ENCODE measurements at regions not wholly inside any gene's neighbourhood (a gene's known extent, or its start where the extent isn't known, plus 50 kb on each side); places are given as distances from the start of the nearest gene placed in this dataset.

DNA sequence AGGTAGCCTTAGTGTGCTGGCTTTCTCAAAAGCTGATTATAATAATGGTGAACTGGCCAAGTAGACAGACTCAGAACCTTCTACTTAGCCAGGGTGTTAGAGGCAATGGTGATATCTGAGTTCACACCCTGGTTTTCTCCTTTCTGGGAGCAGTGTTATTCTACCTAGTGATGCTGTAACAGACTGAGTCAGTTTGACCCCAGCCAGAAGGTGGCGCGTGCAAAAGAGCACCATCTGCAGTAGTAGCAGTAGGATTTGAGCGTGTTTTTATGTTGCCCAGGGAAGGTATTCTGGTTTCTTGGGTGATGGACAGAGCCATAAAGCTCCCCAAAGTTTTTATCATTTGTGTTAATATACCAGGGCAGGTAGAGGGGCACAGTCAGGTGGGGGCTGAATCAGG, 143.8 kb upstream of the CPXCR1 start:
- H3K27me3 ChIP-seq (ENCODE audit: insufficient read depth): no peaks in the 10 kb centered on the region
- H3K36me3 Mint-ChIP-seq (ENCODE audit: low read depth): peaks cover 8% of the 10 kb centered on the region
- H2AFZ ChIP-seq: no peak overlapping the region
- ATAC-seq (no peak), DNase-seq (ENCODE audit: low spot score) (peak; percentile 1)
- H3K9me2 ChIP-seq (ENCODE audit: insufficient read depth): no peaks in the 10 kb centered on the region
- H3F3A ChIP-seq (replicated peaks; ENCODE audit: low read depth): no peaks in the 10 kb centered on the region
- TF ChIP-seq ZNF331 (CRISPR knock-in tag; IDR thresholded peaks at IDR 0.05; ENCODE audit: low read depth) (no peak), CTCF (conservative IDR thresholded peaks at IDR 0.05; ENCODE audit: low read depth in 2 of 2) (peak; percentile 17 to 37; a peak in 2 of 4 replicates)
- H3K4me1 Mint-ChIP-seq: no peaks in the 10 kb centered on the region
- no peak overlapping the region for H3K27ac ChIP-seq (ENCODE audit: low read depth)
- H3K79me2 ChIP-seq (replicated peaks; ENCODE audit: insufficient read depth): no peaks in the 10 kb centered on the region
- peaks cover 7% of the 10 kb centered on the region; the same call in 2 of the 3 replicates for H3K9me3 Mint-ChIP-seq
- no peaks in the 10 kb centered on the region for H3K27me3 Mint-ChIP-seq (ENCODE audit: insufficient read depth, low read depth, poor library complexity)
- no peak overlapping the region for H3K4me3 ChIP-seq
- H3K4me2 ChIP-seq: no peak overlapping the region
- H3K36me3 ChIP-seq (ENCODE audit: insufficient read depth): no peaks in the 10 kb centered on the region
- H3K27ac Mint-ChIP-seq: no peak overlapping the region
- no peak overlapping the region for H3K4me3 Mint-ChIP-seq
- no peaks in the 10 kb centered on the region for H3K4me1 ChIP-seq (ENCODE audit: insufficient read depth)
- H4K20me1 ChIP-seq (replicated peaks; ENCODE audit: insufficient read depth): no peaks in the 10 kb centered on the region

GRCh38 chrX:88604433-88605221, 142.4 kb upstream of the CPXCR1 start:
- Histone ChIP-seq H3K79me2 (replicated peaks; ENCODE audit: insufficient read depth) (no peaks in the 10 kb centered on the region), H3K4me1 (ENCODE audit: insufficient read depth) (no peaks in the 10 kb centered on the region), H3K4me2 (no peak overlapping the region), H3K9me2 (ENCODE audit: insufficient read depth) (no peaks in the 10 kb centered on the region), H3K4me3 (no peak overlapping the region), H2AFZ (no peak overlapping the region), H3K36me3 (ENCODE audit: insufficient read depth) (no peaks in the 10 kb centered on the region), H3F3A (replicated peaks; ENCODE audit: low read depth) (no peaks in the 10 kb centered on the region), H3K27ac (ENCODE audit: low read depth) (no peak overlapping the region), H3K27me3 (ENCODE audit: insufficient read depth) (no peaks in the 10 kb centered on the region), H4K20me1 (replicated peaks; ENCODE audit: insufficient read depth) (no peaks in the 10 kb centered on the region)
- DNase-seq (ENCODE audit: low spot score) (no peak), ATAC-seq (no peak)
- H3K27ac Mint-ChIP-seq: no peak overlapping the region
- H3K4me1 Mint-ChIP-seq: no peaks in the 10 kb centered on the region
- peaks cover 4% of the 10 kb centered on the region for H3K36me3 Mint-ChIP-seq (ENCODE audit: low read depth)
- H3K9me3 Mint-ChIP-seq: peaks cover 4% of the 10 kb centered on the region; the same call in 2 of the 3 replicates
- no peaks in the 10 kb centered on the region for H3K27me3 Mint-ChIP-seq (ENCODE audit: insufficient read depth, low read depth, poor library complexity)
- H3K4me3 Mint-ChIP-seq: no peak overlapping the region
- TF ChIP-seq JUNB (IDR thresholded peaks at IDR 0.05; ENCODE audit: unreplicated experiment) (no peak), POLR2AphosphoS5 (IDR thresholded peaks at IDR 0.05; ENCODE audit: low read depth) (no peak), NANOG (IDR thresholded peaks at IDR 0.05; ENCODE audit: borderline replicate concordance) (no peak), EZH2phosphoT487 (IDR thresholded peaks at IDR 0.05; ENCODE audit: unreplicated experiment) (no peak), EZH2 (IDR thresholded peaks at IDR 0.05; ENCODE audit: low read depth, unreplicated experiment) (no peak), STAT1 (IDR thresholded peaks at IDR 0.05; ENCODE audit: unreplicated experiment) (no peak), REST (IDR thresholded peaks at IDR 0.05; ENCODE audit: unreplicated experiment) (no peak)
- TF ChIP-seq, protein P1, sequence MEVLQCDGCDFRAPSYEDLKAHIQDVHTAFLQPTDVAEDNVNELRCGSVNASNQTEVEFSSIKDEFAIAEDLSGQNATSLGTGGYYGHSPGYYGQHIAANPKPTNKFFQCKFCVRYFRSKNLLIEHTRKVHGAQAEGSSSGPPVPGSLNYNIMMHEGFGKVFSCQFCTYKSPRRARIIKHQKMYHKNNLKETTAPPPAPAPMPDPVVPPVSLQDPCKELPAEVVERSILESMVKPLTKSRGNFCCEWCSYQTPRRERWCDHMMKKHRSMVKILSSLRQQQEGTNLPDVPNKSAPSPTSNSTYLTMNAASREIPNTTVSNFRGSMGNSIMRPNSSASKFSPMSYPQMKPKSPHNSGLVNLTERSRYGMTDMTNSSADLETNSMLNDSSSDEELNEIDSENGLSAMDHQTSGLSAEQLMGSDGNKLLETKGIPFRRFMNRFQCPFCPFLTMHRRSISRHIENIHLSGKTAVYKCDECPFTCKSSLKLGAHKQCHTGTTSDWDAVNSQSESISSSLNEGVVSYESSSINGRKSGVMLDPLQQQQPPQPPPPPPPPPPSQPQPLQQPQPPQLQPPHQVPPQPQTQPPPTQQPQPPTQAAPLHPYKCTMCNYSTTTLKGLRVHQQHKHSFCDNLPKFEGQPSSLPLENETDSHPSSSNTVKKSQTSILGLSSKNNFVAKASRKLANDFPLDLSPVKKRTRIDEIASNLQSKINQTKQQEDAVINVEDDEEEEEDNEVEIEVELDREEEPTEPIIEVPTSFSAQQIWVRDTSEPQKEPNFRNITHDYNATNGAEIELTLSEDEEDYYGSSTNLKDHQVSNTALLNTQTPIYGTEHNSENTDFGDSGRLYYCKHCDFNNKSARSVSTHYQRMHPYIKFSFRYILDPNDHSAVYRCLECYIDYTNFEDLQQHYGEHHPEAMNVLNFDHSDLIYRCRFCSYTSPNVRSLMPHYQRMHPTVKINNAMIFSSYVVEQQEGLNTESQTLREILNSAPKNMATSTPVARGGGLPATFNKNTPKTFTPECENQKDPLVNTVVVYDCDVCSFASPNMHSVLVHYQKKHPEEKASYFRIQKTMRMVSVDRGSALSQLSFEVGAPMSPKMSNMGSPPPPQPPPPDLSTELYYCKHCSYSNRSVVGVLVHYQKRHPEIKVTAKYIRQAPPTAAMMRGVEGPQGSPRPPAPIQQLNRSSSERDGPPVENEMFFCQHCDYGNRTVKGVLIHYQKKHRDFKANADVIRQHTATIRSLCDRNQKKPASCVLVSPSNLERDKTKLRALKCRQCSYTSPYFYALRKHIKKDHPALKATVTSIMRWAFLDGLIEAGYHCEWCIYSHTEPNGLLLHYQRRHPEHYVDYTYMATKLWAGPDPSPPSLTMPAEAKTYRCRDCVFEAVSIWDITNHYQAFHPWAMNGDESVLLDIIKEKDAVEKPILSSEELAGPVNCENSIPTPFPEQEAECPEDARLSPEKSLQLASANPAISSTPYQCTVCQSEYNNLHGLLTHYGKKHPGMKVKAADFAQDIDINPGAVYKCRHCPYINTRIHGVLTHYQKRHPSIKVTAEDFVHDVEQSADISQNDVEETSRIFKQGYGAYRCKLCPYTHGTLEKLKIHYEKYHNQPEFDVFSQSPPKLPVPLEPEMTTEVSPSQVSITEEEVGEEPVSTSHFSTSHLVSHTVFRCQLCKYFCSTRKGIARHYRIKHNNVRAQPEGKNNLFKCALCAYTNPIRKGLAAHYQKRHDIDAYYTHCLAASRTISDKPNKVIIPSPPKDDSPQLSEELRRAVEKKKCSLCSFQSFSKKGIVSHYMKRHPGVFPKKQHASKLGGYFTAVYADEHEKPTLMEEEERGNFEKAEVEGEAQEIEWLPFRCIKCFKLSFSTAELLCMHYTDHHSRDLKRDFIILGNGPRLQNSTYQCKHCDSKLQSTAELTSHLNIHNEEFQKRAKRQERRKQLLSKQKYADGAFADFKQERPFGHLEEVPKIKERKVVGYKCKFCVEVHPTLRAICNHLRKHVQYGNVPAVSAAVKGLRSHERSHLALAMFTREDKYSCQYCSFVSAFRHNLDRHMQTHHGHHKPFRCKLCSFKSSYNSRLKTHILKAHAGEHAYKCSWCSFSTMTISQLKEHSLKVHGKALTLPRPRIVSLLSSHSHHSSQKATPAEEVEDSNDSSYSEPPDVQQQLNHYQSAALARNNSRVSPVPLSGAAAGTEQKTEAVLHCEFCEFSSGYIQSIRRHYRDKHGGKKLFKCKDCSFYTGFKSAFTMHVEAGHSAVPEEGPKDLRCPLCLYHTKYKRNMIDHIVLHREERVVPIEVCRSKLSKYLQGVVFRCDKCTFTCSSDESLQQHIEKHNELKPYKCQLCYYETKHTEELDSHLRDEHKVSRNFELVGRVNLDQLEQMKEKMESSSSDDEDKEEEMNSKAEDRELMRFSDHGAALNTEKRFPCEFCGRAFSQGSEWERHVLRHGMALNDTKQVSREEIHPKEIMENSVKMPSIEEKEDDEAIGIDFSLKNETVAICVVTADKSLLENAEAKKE (CRISPR knock-in tag; IDR thresholded peaks at IDR 0.05): no peak

Data from GM23338 (cell line).